ENCODE measurements at regions not wholly inside any gene's neighbourhood (a gene's known extent, or its start where the extent isn't known, plus 50 kb on each side); places are given as distances from the start of the nearest gene placed in this dataset.

DNA sequence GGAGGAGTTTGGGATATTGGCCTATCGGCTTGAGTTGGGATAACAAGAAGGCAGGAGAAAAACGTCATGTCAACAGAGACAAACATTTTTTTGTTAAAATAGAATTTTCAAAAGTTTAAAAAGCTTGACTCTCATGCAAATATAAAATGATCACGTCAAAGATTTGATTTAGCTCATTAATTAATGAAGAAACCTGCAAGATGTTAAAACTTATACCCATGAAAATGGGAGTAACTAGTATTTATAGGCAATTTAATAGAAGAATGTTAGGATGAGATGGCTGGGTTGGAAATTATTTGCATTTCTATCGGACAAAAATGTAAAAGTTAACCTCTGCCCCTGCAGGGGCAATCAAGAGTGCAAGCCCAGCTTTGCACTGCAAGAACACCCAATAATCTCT, 184.6 kb upstream of the BCOR start:
- DNase-seq (ENCODE audit: low read depth, low spot score), result no peak
- H3K79me2 ChIP-seq (ENCODE audit: control insufficient read depth, insufficient read depth, low read length), result no peaks in the 10 kb centered on the region
- intact Hi-C loops (cut with micrococcal nuclease) (no loop called here), dilution Hi-C loops (cut with MboI; ENCODE audit: extremely low pct_ligation_motif_present, low sequenced_read_pairs) (no loop called here)
- ChIA-PET CTCF (no interaction called here), POLR2A (no interaction called here)
- no peak overlapping the region for H3K4me2 ChIP-seq (ENCODE audit: insufficient read depth, low read length)
- no peak for TF ChIP-seq POLR2A (IDR thresholded peaks at IDR 0.05; ENCODE audit: low read depth, low read length)
- no peak for TF ChIP-seq FOS (IDR thresholded peaks at IDR 0.05; ENCODE audit: borderline replicate concordance, insufficient read depth, low read length)
- TF ChIP-seq POLR2AphosphoS5 (IDR thresholded peaks at IDR 0.05; ENCODE audit: insufficient read depth, low read depth, low read length), result no peak
- no peak for TF ChIP-seq JUN (IDR thresholded peaks at IDR 0.05; ENCODE audit: borderline replicate concordance, insufficient read depth, insufficient read length, low read depth)
- TF ChIP-seq, protein P1, sequence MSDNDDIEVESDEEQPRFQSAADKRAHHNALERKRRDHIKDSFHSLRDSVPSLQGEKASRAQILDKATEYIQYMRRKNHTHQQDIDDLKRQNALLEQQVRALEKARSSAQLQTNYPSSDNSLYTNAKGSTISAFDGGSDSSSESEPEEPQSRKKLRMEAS (IDR thresholded peaks at IDR 0.05; ENCODE audit: insufficient read depth, insufficient read length), result no peak
- TF ChIP-seq, protein P2, sequence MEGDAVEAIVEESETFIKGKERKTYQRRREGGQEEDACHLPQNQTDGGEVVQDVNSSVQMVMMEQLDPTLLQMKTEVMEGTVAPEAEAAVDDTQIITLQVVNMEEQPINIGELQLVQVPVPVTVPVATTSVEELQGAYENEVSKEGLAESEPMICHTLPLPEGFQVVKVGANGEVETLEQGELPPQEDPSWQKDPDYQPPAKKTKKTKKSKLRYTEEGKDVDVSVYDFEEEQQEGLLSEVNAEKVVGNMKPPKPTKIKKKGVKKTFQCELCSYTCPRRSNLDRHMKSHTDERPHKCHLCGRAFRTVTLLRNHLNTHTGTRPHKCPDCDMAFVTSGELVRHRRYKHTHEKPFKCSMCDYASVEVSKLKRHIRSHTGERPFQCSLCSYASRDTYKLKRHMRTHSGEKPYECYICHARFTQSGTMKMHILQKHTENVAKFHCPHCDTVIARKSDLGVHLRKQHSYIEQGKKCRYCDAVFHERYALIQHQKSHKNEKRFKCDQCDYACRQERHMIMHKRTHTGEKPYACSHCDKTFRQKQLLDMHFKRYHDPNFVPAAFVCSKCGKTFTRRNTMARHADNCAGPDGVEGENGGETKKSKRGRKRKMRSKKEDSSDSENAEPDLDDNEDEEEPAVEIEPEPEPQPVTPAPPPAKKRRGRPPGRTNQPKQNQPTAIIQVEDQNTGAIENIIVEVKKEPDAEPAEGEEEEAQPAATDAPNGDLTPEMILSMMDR (IDR thresholded peaks at IDR 0.05; ENCODE audit: extremely low read depth in 1 of 2, insufficient read depth in 1 of 2, low read depth in 1 of 2, low read length in 2 of 2), result no peak
- TF ChIP-seq GATA2 (IDR thresholded peaks at IDR 0.05; ENCODE audit: insufficient read depth, insufficient read length, low read depth, low read length), result no peak
- no peak for TF ChIP-seq EZH2 (IDR thresholded peaks at IDR 0.05; ENCODE audit: borderline replicate concordance, low read depth, low read length, severe bottlenecking)
- TF ChIP-seq MYC (IDR thresholded peaks at IDR 0.05; ENCODE audit: low read depth, low read length), result no peak
- no peak overlapping the region for H3K4me3 ChIP-seq (replicated peaks in 1 of 3; ENCODE audit: insufficient read depth in 1 of 3, low read depth in 1 of 3, low read length in 3 of 3)
- FAIRE-seq, result no peak
- no peak overlapping the region for H3K9ac ChIP-seq (replicated peaks; ENCODE audit: extremely low read depth, insufficient read depth, low read length)
- H3K4me1 ChIP-seq (ENCODE audit: control insufficient read depth, extremely low read depth, insufficient read depth, low read length), result no peaks in the 10 kb centered on the region
- H3K27ac ChIP-seq (ENCODE audit: insufficient read depth, low read depth, low read length), result no peak overlapping the region
- no peaks in the 10 kb centered on the region for H4K20me1 ChIP-seq (replicated peaks; ENCODE audit: control insufficient read depth, extremely low read depth, insufficient read depth, low read length)
- no peaks in the 10 kb centered on the region for H3K27me3 ChIP-seq (ENCODE audit: control insufficient read depth in 2 of 2, insufficient read depth in 2 of 2, low read length in 2 of 2)
- H2AFZ ChIP-seq (ENCODE audit: low read depth, low read length), result no peak overlapping the region
- H3K9me3 ChIP-seq (replicated peaks; ENCODE audit: control insufficient read depth, insufficient read depth, low read length), result no peaks in the 10 kb centered on the region
- no peaks in the 10 kb centered on the region for H3K36me3 ChIP-seq (ENCODE audit: control insufficient read depth in 2 of 2, extremely low read depth in 1 of 2, insufficient read depth in 2 of 2, low read length in 2 of 2)
- BruUV-seq (replicated peaks), result no TSS peak
- H3K9me1 ChIP-seq (replicated peaks; ENCODE audit: control insufficient read depth, extremely low read depth, insufficient read depth, low read length), result no peaks in the 10 kb centered on the region

Data from endothelial cell of umbilical vein (primary cell).